Fibroblast of mammary gland (primary cell): ENCODE measurements at regions not wholly inside any gene's neighbourhood (a gene's known extent, or its start where the extent isn't known, plus 50 kb on each side); places are given as distances from the start of the nearest gene placed in this dataset.
"Not testable (repeated sequence)": the region's sequence is repeated elsewhere in the genome, so short reads cannot be mapped to it uniquely, and the experiment has no call there.

Source experiments
- DNase-seq: peaks from one replicate; pipeline ENCODE4 v3.0.0-alpha.2; 2010; ENCODE audit warnings: low read depth
- H3K4me3 ChIP-seq: 2 replicates; pipeline ENCODE4 v1.5.1; 2011; ENCODE audit warnings: low read depth, mild to moderate bottlenecking, low read length, moderate library complexity; ENCODE audit not compliant: control insufficient read depth
- CTCF ChIP-seq: conservative IDR thresholded peaks from 2 replicates; pipeline ENCODE4 v1.5.1; 2011; ENCODE audit warnings: low read depth, low read length, inconsistent platforms; ENCODE audit not compliant: control insufficient read depth, insufficient read depth

- DNase-seq, result peak; percentile 54
- no peak overlapping the region for H3K4me3 ChIP-seq
- no peak for TF ChIP-seq CTCF
Measured at GRCh38 chr2:215535125-215535668, 99.3 kb upstream of the FN1 start.

- not testable (repeated sequence) for DNase-seq, H3K4me3 ChIP-seq
Measured at GRCh38 chr2:215533716-215534115, 97.8 kb upstream of the FN1 start.

GRCh38 chr2:215532844-215533243 lies 97.0 kb upstream of the FN1 start:
- H3K4me3 ChIP-seq, result no peak overlapping the region
- DNase-seq, result no peak
- no peak for TF ChIP-seq CTCF

- TF ChIP-seq CTCF, result no peak
- H3K4me3 ChIP-seq, result no peak overlapping the region
- DNase-seq, result peak; percentile 79
Measured at GRCh38 chr2:215531284-215531683, 95.4 kb upstream of the FN1 start.

GRCh38 chr2:215530191-215530968 lies 94.5 kb upstream of the FN1 start:
- no peak for TF ChIP-seq CTCF
- H3K4me3 ChIP-seq, result no peak overlapping the region
- DNase-seq, result peak; percentile 90

- H3K4me3 ChIP-seq, result no peak overlapping the region
- DNase-seq, result peak; percentile 87
- no peak for TF ChIP-seq CTCF
Measured at GRCh38 chr2:215529271-215529670, 93.4 kb upstream of the FN1 start.

GRCh38 chr2:215528555-215528954 lies 92.7 kb upstream of the FN1 start:
- H3K4me3 ChIP-seq, result no peak overlapping the region
- TF ChIP-seq CTCF, result no peak
- peak; percentile 100 for DNase-seq
